ENCODE measurements at regions not wholly inside any gene's neighbourhood (a gene's known extent, or its start where the extent isn't known, plus 50 kb on each side); places are given as distances from the start of the nearest gene placed in this dataset.

DNA sequence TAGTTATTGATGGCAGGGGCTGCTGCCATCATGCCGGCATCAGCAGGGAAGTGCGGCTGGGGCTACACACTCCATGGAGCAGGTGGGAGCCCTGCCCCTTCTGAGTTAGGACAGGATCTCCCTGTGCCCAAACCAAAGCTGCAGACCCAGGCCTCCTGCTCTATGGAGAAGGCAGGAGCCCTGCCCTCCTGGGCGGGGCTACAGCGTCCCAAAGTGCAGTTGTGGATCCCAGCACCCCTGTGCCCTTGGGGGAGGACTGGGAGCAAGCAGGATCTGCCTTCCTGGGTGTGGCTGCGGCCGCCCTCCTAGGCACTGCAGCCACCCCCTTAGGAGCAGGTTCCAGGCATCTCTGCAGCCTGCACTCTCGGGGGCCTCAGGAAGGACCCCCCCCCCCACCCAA is 1392.4 kb upstream of the SLC39A10 start:
- TF ChIP-seq, protein P1, sequence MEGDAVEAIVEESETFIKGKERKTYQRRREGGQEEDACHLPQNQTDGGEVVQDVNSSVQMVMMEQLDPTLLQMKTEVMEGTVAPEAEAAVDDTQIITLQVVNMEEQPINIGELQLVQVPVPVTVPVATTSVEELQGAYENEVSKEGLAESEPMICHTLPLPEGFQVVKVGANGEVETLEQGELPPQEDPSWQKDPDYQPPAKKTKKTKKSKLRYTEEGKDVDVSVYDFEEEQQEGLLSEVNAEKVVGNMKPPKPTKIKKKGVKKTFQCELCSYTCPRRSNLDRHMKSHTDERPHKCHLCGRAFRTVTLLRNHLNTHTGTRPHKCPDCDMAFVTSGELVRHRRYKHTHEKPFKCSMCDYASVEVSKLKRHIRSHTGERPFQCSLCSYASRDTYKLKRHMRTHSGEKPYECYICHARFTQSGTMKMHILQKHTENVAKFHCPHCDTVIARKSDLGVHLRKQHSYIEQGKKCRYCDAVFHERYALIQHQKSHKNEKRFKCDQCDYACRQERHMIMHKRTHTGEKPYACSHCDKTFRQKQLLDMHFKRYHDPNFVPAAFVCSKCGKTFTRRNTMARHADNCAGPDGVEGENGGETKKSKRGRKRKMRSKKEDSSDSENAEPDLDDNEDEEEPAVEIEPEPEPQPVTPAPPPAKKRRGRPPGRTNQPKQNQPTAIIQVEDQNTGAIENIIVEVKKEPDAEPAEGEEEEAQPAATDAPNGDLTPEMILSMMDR (conservative IDR thresholded peaks at IDR 0.05; ENCODE audit: low read length) = no peak
- TF ChIP-seq EZH2phosphoT487 (IDR thresholded peaks at IDR 0.05; ENCODE audit: borderline replicate concordance, low read depth, low read length) = no peak
